Hepatic stellate cell (primary cell): ENCODE measurements at regions not wholly inside any gene's neighbourhood (a gene's known extent, or its start where the extent isn't known, plus 50 kb on each side); places are given as distances from the start of the nearest gene placed in this dataset.
"Not testable (repeated sequence)": the region's sequence is repeated elsewhere in the genome, so short reads cannot be mapped to it uniquely, and the experiment has no call there.

ENCODE experiments used
- DNase-seq: peaks from one replicate; pipeline ENCODE4 v3.0.0; 2011; ENCODE audit warnings: low spot score

DNA sequence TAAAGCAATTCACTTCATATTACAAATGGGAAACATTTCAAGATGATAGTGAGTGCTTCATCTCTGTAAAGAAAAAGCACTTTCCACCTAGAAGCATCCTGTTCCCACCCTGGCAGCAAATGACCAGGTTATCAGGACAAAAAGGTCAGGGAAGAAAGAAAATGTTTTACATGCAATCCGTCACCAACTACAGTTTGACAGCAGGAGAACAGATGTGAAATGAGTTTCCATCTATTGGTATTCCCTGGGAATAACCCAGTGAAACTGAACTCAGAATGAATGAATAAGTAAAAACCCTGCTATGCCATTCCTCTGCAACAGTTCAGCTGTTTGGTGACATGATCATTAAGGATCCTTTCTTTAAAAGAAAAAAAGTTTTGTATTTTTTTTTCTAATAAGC, 67.6 kb downstream of the HTR1A start:
- DNase-seq: no peak

DNA sequence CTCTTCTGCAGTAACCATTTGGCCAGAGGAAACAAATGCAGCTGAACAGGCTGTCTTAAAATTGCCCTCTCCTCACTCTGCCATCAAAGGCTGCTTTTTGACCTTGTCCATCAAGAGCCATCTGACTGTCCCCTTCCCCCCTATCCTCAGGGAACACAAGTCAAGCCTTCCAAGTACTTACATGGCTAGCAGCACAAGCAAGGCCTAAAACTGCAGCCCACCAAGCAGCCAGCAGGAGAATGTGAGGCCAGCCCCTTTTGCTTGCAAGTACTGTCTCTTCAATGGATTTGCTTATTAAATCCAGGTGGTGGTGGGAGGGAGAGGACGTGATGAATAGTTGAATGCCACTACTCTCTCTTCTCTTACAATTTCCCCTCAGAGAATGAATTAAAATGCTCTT, 83.5 kb downstream of the HTR1A start:
- DNase-seq: no peak

DNA sequence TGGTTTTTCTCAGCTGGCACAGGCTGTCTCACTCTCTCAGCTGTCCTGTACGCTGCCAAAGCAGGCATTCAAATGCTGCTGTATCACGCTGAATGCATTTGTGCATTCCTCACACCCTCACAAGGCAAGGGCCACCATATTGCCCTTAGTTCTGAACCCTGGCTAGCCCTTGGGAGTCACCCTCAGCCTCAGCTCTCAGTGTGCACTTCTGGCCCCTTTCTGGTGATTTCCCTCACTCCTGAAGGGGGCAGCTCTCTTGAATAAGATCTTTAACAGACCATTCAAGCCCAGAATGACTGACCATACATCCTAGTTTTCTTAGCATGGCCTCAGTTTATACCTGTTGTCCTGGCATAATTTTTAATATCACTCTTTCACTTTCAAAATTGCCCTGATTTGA, 84.3 kb downstream of the HTR1A start:
- DNase-seq: no peak

DNA sequence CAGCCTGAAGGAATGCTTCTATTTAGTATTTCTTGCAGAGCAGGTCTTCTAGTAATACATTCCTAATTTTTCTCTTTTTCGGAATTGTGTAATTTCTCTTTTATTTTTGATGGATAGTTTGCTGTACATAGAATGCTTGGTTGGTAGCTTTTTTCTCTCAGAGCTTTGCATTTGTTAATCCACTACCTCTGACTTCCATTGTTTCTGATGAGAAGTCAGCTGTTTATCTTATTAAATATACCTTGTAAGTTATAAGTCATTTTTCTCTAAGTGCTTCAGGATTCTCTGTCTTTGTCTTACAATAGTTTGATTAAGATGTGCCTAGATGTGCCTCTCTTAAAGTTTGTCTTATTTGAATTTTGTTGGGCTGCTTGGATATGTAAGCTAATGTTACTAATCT, 101.9 kb downstream of the HTR1A start:
- no peak for DNase-seq

DNA sequence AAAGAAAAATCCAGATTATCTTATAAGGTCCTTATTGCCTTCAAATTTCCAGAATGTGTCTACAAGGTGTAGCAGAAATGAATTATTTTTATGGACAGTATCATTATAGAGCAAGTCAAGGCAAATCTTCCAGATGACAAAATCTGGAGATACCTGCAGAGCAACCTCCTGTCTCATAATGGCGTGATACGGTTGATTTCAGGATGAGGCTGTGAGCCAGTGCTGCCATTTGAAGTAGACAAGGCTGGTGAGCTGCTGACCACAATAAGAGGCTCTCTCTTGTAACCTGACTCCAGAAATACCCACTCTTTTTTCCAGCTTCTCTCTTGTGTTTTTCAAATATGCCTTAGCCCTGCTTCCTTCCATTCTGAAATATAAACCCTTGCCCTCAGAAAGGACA, 108.2 kb downstream of the HTR1A start:
- no peak for DNase-seq

DNA sequence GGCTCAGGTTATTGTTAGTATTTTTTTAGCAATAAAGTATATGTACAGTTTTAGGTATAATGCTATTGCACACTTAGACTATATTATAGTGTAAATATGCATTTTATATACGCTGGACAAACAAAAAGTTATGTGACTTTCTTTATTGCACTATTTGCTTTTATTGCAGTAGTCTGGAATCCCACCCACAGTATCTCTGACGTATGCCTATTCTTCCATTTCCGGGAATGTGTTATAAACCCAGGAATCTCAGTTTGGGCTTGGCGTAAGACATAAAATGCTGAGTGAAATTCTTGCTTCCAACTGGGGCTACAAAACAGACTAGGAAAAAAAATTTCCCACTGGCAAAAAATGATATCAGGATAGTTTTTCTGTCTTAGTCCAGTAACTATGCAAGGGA, 119.1 kb downstream of the HTR1A start:
- DNase-seq: no peak

DNA sequence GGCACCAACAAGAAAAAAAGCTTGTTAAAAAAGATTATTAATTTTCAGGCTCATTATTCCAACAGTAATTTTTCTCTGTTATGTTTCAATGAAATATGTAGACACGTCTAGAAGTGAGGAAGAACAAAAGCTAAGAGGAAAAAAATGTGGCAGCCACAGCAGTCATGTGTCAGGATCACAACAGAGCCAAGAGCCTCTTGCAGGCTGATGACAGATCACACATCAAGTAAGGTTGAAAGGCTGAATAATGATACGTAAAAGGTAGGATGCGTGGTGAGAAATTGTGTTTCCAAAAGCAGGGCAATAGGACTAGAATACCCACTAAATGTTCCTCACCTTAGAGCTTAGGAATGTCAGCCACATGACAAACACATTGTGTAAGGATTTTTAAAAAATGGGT, 124.8 kb downstream of the HTR1A start:
- no peak for DNase-seq

DNA sequence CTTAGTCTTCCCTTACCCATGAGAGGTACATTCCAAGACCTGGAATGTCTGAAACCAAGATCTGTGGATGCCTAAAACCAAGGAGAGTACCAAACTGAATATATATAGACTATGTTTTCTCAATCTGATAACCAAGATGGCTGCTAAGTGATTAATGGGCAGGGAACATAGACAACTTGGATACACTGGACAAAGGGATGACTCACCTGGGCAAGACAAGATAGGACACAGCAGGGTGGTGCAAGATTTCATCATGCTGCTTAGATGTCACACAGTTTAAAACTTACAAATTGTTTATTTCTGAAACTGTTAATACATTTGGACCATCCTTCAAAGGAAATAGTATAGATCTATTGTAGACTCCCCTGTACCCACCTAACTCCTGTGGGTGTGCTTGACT, 130.9 kb downstream of the HTR1A start:
- no peak for DNase-seq

DNA sequence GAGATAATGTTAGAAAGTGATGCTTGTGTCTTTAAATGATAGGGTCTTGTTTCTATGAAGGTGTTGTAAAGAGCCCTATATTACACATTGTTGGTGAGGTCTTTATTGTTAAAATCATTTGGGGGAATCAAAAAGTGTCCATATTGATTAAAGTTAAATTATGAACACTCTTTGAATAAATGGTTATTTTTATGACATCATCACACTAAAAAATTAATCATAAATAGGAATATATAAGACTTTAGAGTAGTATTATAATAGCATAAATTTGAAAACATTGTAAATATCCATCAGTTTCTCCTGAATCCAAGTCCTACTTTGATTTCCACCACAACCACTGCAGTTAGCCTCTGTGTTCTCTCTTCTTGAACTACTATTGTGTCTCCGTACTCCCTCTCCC, 136.3 kb downstream of the HTR1A start:
- no peak for DNase-seq

DNA sequence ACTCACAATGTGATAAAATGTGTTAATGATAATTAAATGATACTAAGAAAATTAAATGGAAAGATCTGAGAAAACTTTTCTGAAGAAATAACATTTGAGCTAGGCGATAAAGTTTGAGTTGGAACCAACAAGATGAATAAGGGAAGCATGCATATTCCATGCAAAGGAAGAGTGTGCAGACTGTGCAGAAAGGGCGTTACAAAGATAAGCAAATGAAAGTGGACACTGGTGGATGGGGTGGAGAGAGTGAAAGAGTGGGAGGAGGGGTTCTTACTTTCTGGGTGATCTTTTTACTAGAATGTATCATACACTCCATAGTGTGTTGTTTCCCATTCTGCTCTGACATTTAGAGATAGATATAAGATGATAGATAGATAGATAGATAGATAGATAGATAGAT, 138.7 kb downstream of the HTR1A start:
- DNase-seq: no peak

DNA sequence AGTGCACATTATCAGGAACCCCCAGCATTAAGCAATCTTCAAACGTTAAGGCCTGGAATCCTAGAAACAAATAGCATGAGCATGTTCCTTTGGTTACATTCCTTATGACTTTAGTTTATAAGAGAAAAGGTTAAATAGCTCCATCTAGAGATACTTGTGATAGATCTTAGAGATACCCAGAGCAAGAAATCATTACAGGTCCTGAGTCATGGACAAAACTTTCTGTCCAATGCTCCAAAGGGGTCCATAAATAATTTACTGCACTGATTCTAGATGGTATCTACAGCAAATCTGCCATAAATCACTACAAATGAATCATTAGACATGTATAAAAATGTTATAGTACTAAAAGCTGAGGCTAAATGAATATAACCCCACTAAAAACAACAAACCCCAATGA, 139.6 kb downstream of the HTR1A start:
- no peak for DNase-seq

DNA sequence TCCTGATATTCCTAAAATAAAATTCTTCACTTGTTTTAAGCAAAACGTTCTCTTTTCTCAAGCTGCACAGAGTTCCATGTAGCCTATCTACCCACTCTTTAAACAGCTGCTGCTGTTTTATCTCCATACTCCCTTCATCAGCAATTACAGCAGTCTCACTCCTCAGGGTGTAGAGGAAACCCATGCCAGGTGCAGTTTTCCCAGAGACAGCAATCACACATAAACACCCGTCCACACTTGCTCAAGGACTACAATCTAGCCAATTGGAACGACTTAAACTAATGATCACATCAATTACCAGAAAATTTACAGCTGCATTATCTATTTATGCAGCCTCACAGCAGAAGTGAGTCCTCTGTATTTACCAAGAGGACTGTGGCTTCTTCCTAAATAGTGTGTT, 141.7 kb downstream of the HTR1A start:
- no peak for DNase-seq

DNA sequence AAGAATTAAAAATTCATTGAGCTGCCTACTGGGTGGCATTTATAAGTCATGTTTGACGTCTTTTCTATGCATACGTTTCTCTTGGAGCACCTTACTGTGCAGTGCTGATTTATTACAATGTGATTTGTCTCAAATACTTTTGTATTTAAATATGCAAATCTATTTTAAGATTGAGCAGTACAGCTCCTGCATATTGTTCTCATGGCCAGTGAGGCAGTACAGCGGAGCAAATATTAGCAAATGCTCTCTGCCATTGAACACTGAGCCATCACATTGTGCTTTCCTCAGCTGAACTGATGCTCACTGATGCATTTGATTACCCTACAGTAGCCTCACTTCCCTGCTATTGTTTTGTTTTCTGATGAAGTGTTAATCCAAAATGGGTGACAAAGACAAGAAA, 149.6 kb downstream of the HTR1A start:
- DNase-seq: no peak

DNA sequence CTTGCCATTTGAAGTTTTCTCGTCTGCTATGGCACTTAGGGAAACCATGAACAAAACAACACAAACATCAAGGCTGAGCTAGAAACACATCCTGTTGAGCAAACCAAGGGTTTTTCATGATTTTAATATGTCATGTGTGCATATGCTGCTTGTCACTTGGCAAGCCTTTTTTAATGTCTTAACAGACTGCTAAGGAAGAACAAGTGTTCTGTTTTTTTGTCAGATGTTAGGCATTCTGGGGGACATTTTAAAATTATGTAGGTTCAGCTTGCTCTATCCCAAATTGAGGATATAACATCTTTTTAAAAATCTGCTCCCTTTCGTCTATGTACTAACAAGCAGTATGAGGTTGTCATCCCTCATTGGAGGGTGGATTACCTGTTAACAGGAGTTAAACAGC, 150.3 kb downstream of the HTR1A start:
- DNase-seq: no peak

DNA sequence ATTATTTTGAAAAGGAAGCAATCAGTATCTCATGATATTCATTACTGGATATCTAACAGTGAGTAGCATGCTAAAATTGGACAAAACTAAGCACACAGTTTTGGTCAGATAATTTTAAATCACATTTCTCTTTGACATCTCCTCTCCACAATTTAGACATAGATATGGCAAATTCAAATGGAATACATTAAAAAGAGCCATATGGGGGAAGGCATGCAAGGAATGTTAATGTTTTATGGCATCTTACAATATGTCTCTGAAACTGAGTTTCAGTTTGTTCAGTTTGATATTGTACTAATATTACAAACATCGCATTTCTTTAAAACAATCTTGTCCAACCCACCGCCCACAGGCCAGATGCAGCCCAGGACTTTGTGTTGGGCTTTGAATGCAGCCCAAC, 151.0 kb downstream of the HTR1A start:
- no peak for DNase-seq

DNA sequence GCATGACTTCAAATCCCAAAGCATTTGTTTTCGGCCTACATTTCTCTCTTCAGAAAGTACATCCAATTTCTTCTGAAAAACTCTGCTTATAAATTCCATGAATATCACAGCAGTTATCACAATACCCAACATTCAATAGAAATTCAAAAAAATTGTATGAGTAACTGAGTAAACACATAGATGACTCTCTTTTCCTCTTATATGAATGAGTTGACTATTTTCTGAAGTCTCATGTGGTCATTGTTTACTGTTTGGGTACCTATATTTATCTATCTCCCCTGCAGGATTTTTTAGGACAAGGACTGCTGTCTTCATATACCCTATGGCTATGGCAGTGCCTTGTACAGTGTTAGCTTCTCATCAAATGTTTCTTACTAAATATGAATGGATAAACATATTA, 157.1 kb downstream of the HTR1A start:
- no peak for DNase-seq

DNA sequence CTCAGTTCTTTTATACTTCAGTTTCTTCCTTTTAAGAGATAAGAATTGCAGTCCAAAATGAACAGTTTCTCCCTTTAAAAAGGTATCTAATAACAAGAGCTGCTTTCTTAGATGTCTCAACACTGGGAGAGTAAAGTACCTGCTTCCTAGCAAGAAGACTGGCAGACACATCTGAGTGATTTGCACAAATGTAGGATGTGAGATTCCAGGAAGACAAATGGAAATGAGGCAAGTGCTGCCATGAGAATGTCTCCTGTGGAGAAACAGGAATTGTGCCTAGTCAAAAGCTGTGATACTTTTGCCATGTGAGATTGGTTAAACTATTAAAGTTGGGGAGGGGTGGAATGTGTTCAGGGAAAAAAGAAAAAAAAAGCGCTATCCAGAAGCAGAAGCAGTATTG, 159.1 kb downstream of the HTR1A start:
- no peak for DNase-seq

DNA sequence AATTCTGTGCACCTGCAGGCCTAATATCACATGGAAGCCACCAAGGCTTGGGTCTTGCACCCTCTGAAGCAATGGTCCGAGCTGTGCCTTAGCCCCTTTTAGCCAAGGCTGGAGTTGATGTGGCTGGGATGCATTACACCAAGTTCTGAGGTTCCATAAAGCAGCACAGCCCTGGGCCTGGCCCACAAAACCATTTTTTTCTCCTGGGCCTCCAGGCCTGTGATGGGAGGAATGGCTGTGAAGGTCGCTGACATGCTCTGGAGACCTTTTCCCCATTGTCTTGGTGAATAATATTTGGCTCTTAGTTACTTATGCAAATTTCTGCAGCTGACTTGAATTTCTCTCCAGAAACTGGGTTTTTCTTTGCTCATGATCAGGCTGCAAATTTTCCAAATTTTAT, 167.3 kb downstream of the HTR1A start:
- no peak for DNase-seq

DNA sequence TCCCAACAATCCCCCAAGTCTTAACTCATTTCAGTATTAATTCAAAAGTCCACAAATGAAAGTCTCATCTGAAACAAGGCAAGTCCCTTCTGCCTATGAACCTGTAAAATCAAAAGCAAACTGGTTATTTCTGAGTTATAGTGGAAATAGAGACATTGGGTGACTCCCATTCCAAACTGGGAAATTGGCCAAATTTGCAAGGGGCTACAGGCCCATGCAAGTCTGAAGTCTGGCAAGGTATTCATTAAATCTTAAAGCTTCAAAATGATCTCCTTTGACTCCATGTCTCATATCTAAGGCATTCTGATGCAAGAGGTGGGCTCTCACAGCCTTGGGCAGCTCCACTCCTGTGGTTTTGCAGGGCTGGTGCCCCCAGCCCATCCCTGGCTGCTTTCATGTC, 167.9 kb downstream of the HTR1A start:
- DNase-seq: no peak

DNA sequence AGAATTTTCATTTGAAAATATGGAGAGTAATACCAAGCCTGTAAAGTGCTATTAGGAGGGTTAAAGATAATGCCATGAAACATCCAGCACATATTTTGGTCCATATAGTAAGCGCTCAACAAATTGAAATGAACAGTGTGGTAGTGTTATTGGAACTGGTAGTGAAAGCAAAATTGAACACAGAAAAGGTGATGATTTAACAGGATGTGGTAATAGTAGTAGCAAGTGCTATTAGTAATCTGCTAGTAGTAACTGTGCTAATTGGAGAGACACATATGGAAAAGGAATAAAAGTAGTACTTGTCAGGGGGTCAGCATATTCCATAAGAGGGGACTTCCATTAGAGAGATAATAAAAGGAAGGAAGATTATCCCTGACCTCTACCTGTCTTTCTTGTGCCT, 187.3 kb downstream of the HTR1A start:
- DNase-seq: no peak

DNA sequence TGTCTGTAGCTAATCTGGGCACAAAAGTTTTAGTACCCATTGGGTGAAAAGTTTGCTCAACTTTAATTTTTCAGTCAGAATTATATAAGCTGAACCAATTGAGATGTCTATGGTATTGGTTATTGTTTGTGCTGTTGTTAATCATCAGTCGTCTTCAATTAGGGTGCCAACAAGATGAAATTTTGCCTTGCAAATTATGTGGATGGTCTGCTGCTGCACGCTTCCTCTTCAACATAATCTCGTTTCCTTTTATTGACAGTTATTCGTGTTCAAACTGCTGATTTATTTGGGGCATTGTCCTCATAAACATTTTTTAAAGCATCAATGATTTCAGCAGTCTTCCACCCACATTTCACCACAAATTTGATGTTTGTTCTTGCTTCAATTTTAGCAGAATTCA, 194.0 kb downstream of the HTR1A start:
- DNase-seq: no peak

DNA sequence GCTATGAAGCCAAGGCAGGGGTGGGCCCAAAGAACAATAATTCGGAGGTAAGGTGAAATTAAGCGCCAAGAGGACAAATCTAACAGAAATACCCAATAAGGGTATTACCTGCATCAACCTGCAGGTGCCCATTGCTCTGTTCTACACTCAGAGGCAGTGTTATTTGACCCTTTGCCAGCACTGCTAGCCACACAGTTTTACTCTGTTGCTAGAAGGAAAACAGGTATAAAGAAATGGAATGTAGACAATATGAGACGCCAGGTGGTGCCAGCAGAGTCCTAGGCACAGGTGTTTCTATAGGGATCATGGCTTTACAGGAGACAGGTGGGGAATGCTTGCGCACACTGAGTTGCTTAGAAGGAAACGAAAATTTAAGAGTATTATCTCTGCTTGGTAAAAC, 201.3 kb downstream of the HTR1A start:
- no peak for DNase-seq

DNA sequence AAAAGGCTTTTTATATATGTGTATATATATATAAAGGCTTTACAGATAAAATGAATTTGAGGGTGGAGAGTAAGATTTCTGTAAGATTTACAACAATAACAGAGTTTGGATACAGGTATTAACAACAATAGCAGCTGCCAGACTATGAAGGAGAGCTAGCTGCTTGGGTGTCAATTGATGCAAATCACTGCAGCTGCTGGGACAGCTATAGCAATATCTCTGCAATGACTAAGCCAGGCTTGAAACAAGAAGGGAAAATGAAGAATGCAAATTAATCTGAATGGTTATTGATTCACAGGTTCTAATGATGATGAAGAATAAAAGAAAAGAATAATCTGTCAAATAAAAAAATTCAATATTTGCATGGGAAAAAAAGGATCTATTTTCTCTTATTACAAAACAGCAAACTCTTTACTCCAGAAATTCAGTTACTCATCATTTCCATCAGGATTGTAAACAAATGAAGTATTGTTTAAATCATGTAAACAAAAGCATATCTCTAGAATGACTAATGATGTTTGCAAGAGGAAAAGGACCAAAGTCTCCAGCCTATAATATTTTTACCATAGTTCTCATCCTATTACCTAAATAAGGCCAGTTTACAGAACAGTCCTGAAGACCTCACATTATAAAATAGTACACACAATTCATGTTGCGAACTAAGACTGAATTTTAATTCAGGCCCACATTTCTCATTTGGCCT, 219.0 kb downstream of the HTR1A start:
- no peak for DNase-seq

DNA sequence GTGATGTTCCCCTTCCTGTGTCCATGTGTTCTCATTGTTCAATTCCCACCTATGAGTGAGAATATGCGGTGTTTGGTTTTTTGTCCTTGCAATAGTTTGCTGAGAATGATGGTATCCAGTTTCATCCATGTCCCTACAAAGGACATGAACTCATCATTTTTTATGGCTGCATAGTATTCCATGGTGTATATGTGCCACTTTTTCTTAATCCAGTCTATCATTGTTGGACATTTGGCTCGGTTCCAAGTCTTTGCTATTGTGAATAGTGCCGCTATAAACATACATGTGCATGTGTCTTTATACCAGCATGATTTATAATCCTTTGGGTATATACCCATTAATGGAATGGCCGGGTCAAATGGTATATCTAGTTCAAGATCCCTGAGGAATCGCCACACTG, 229.4 kb downstream of the HTR1A start:
- not testable (repeated sequence) for DNase-seq

DNA sequence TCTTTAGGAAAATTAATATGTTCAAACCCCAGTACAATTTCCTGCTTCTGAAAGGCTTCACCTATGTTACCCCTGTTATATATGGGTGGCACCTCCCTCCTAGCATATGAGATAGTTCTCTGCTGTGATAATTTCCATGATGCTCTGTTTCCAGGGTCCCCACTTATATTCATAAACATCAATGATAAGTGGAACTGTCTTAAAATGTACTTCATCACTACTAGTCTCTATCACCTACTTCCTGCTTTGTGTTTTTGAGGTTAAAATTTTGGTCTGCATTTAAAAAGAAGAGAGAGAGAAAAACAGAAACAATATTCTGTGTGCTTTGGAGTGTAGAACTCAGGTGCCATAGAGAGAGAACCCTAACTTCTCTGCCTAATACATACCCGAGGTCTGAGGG, 234.7 kb downstream of the HTR1A start:
- no peak for DNase-seq
